Gastrocnemius medialis (tissue), 4 donors: ENCODE measurements at regions not wholly inside any gene's neighbourhood (a gene's known extent, or its start where the extent isn't known, plus 50 kb on each side); places are given as distances from the start of the nearest gene placed in this dataset.

ENCODE experiments used
- CTCF ChIP-seq, 5 experiments: fragments of 450-650 bp in 3 of 5; fragments of 200-600 bp in 2 of 5; sonication (generic) in 2 of 5; IDR thresholded peaks in 4 of 5; conservative IDR thresholded peaks in 1 of 5; 1 replicate in 4 of 5; 2 replicates in 1 of 5; pipeline ENCODE4 v1.5.1; 2016 to 2019; ENCODE audit warnings: antibody characterized with exemption in 5 of 5, mild to moderate bottlenecking in 3 of 5, moderate library complexity in 3 of 5
- POLR2A ChIP-seq, 2 donors: fragments of 450-650 bp; IDR thresholded peaks; one replicate each; pipeline ENCODE4 v1.6.1; 2017; ENCODE audit warnings: antibody characterized with exemption in 2 of 2, mild to moderate bottlenecking in 2 of 2, moderate library complexity in 2 of 2

GRCh38 chr3:80035021-80035420 is 267.2 kb upstream of the ROBO1 start:
- TF ChIP-seq CTCF (IDR thresholded peaks at IDR 0.05 in 4 of 5, conservative IDR thresholded peaks at IDR 0.05 in 1 of 5) (no peak), POLR2A (IDR thresholded peaks at IDR 0.05) (no peak)
